Ramos (cell line): ENCODE measurements at regions not wholly inside any gene's neighbourhood (a gene's known extent, or its start where the extent isn't known, plus 50 kb on each side); places are given as distances from the start of the nearest gene placed in this dataset.

Experiments
- in situ Hi-C: fragments of 300-500 bp; cut with MboI; formaldehyde crosslinking; loops from one replicate; pipeline ENCODE4 v1.14.3; 2022; ENCODE audit warnings: low sequenced_read_pairs; ENCODE audit not compliant: unreplicated experiment

DNA sequence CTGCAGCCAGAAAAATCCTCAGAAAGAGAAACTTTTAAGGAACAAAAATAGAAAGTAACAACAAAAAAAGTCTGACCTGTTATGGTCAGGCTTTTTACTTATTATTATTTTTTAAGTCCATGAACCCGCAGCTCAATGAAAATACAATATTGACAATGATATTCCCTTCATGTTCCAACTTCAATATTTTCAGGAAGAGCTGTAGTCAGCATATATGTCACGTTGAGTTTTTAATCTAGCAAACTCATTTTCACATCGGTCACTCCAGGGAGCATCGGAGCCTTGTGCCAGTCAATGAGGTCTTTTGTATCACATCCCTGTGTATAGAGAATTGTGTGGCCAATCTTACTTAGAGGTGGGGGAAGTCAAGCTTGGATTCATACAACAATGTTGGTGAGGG lies 568.4 kb upstream of the GCFC2 start:
- in situ Hi-C loops, result no loop called here

DNA sequence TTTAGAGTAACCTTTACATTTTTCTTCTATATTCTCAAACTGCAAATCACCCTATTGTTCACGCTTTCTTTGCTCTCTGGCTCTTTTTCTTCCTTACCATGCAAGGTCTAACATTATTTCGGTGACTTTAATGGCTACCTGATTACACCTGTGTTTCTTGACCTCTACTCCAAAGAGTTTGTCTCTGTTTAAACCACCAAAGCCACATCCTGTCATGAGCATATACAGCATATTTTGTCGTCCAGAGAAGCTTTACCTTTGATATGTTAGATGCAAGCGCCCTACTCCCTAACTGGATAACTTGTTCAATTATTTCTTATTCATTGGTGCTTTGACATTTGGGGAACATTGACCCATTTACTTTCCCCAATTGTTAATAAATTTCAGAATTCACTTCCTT lies 565.1 kb upstream of the GCFC2 start:
- in situ Hi-C loops, result no loop called here

DNA sequence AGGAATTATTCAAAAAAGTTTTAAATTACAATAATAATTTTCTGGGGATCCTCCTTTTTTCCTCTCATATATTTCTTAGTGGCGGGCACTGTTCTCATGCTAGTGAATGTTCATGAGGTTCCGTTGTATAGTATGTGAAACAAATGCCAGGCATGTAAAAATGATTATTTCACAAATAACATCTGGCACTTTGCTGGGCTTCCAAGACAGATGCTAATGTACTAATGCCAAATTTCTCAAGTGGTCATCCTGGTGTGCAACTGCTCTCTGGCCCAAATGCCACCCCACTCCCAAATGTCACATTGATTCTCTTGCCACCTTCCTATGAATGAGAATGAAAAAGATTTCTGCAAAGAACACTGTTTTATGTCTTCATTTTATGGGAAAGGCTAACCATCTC lies 564.0 kb upstream of the GCFC2 start:
- in situ Hi-C loops, result no loop called here

DNA sequence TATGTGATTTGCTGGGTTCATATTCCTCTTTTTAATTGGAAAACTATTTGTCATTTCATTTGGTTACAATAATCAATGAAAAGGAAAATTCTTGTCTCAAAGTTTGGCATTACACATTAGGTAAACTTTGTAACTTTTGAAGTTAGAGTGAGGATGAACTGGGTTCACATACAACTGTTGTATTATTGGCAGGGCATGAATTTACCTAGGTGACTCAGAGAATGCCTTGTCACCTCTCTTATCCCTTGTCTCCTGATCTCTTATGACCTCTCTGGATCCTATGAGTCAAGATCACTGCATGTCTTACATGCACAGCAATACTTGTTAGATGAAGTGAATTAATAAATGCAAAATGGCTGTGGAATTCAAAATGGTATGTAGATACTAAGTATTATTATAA lies 563.4 kb upstream of the GCFC2 start:
- in situ Hi-C loops, result no loop called here

DNA sequence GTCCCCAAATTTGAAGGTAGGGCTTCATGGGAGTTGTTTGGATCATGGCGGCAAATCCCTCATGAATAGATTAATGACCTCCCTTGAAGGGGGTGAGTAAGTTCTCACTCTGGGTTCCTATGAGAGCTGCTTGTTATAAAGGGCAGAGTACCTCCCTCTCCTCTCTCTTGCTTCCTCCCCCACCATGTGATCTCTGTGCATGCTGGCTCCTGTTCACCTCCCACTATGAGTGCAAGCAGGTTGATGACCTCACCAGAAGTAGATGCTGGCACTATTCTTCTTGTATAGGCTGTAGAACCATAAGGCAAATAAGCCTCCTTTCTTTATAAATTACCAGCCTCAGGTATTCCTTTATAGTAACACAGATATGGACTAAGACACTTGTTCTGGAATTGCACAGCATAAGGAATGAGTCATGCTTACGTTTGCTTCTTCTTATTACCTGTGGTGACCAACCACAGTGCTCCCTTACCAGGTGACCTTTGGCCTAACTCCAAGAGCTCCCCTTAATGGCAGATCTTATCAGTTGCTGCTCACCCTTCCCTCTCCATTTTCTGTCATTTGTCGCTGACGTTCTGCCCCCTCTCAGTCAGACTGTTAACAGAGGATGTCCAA lies 559.5 kb upstream of the GCFC2 start:
- in situ Hi-C loops, result no loop called here

DNA sequence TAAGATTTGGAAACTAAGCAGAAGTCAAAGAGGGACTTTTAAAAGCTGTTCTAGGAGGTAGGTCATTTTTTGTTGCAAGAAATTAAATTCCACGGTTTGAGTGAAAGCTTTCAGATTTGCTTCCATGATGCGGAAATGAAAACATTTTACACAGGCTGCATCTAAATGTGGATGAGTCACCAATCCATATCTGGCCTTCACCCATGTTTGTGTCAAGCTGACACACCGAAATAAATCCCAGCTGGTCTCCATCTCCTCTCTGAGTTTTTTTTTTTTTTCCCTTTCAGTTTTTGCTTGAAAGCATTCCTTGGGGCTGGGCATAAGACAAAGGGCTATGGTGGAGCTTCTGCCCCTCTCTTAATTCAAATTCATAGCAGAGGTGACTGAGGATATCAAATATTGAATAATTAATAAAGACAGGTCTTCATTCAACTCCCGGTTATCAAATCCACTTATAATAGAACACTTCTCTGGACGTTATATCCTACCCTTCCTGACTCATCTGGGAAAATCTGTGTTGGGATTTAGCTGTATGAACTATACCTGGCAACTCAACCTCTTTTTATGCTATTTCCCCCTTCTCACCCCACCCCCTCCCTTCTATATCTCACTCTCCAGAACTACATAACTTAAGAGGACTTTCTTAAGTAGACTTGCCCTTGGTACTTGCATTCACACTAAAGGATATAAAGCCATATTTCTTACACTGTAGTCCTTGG lies 558.3 kb upstream of the GCFC2 start:
- in situ Hi-C loops, result no loop called here

DNA sequence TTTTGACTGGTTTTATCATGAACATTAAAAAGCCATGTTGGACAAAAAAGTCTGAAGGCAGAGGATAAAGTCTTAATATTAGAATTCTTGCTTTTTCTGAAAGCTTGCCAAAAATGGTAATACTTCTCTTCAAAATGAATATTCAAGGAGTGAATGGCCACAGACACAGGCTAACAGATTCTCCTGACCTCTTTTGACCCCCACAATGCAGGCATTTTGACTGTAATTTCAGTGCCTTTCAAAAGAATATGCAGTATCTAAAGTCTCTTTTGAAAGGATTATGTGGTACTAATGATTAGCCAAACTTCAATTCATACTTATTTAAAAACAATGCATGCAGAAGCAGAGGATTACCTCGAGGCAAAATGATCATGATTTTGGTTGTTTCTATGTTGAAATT lies 557.8 kb upstream of the GCFC2 start:
- in situ Hi-C loops, result no loop called here

DNA sequence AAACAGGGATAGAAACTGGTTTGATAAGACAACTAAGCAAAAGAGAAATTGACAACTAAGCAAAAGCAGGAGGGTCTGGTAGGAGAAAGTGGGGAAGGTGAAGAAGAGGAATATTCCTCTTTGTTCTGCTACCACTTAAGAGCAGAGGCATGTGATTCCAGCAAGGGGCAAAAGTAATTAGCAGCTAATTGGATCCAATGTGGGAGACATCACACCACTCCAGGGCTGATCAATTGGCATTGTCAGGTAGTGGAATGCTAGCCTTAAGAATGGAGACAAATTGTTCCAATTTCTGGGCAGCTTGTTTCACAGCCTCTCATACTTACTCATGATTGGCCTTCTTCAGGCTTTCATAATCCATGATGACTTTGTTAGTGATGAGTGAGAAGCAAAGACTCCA lies 547.1 kb upstream of the GCFC2 start:
- in situ Hi-C loops, result no loop called here

DNA sequence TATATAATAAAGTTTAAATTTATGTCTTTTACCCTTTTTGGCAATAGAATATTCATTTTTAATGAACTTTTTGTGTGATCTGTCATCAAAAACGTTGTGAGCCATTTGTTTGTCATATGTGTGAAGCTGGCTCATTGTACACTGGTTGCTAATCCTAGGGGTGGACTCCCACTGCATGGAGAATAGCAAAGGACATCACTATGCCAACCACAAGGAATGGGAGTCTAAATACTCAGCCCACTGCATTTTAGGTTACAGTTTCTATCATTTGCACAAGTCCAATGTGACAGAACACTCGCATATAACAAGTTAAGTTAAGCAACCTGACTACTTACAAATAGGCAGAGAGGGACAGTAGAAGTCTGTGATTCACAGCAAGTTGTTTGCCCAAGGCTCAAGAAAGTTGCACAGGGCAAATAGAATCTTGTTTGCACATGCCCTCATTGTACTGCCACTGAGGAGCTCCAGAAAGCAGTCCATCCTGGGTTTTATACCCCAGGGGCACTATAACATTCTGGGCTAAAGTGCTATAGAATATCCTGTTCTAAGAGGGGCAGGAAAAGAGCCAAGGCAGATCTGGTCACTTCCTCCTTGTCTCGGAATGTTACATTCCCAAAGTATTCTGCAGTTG lies 545.9 kb upstream of the GCFC2 start:
- in situ Hi-C loops, result no loop called here

DNA sequence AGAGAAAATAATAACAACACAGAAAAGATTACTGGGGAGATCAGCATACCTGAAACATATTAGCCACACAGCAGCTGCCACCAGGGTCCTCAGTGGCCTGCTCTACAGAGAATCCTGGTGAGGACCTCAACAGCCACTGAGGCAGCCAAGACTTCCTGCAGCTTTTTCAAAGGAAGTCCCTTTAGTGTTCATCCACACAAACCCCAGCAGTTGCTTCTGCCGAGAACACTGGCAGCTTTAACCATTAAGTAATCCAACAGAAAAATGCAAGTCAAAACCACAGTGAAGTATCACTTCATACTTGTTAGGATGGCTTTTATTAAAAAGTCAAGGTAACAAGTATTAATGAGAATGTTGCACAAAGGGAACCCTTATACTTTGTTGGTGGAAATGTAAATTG lies 542.0 kb upstream of the GCFC2 start:
- in situ Hi-C loops, result no loop called here

DNA sequence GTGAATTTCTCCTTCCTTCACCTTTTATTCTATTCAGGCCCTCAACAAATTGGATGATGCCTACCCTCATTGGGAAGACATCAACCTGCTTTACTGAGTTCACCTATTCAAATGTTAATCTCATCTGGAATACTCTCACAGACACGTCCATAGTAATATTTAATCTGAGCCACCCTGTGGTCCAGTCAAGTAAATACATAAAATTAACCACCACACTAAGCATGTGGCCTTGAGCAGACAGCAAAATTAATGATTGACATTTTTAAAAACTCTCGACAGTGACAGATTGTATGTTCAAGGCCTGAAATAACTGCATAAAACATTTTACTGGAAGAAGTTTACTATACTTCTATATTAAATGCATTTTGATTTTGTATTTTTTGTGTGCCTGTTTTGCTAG lies 540.6 kb upstream of the GCFC2 start:
- in situ Hi-C loops, result no loop called here

DNA sequence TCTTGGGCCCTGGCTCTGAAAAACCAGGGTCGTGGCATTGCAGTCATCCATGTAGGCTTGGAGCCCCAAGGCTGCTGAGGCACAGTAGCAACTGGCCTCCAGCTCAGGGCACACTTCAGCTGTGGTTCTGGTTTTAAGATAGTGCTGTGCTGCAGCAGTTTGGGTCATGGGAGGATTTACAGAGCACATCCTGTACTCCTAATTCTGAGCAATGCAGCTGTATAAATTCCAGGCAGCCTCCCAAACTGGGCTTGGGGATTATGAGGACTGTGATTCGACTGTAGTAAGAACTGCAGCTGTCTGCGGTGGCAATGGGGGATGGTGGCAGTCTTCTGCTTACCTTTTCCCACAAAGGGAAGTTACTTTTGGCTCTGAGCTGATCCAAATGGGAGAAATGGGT lies 536.3 kb upstream of the GCFC2 start:
- in situ Hi-C loops, result no loop called here

DNA sequence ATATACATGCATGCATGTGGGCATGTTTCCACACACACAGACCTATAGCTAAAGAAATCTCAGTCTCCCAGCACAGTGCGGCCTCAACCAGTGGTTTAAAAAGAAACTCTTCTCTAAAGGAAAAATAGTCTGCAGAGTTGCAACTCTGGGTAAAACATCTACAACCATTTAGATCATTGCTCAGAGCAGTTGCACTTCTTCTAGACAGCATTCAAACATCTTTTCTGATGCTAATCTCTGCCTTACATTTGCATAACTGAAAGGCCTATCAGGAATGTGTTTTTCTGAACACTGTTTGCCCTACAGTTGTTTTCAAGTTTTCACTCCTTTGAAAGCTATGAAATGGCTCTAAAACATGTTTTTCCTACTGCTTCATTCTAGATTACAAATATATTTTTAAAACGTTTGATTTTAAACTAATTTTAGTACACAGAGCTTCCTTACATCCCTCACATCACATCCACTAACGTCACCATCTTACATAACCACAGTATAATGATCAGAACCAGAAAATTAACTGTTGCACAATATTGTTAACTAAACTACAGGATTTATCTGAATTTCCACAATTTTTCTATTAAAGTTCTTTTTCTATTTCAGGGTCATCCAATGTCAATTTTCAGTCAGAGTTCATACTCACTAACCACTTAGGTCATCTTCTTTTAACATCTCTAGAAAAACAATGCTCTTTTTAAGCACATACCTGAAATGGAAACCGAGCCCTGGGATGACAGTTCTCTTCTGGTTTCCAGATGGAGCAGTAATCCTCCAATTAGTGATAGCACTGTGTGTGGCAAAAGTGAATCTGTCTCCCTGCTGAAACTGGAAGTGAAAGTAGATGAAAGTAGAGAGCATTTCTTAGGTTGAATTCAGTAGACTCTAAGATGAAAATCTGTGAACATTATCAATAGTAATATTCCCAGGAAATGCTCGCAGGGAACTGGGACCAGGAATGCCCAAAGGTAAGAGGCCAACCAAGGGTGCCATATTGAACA lies 501.6 kb upstream of the GCFC2 start:
- in situ Hi-C loops, result no loop called here

DNA sequence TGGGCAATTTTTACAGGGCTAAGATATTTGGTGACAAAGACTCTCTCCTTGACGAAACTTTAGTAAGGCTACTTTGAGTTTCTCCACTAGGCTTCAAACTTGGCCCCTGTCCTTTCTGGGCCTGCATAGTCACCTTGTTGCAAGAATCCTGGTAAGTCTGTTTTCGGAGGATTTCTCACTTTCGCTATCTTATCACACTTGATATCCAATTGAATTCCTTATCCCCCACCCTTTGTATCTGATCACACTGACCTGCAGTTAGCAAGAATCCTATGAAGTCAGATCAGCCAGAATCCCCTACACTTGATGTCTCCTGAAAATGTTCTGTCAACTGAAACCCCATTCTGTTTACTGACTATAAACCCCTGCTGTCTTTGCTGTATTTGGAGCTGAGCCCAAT lies 499.8 kb upstream of the GCFC2 start:
- in situ Hi-C loops, result no loop called here

DNA sequence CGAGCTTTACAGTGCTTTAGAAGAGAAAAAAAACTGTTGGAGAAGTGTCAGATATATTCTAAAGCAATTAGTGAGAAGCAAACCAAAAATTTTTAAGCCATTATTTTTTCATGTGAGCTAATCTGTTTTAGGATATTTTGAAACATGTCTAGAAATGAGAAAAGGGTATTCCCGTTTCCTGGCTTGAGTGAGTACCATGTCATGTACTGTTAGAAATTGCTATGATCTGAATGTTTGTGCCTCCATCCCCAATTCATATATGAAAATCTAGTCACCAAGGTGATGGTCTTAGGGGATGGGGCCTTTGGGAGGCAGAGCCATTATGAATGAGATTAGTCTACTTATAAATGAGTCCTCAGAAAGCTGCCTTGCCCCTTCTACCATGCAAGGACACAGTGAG lies 493.3 kb upstream of the GCFC2 start:
- in situ Hi-C loops, result no loop called here

DNA sequence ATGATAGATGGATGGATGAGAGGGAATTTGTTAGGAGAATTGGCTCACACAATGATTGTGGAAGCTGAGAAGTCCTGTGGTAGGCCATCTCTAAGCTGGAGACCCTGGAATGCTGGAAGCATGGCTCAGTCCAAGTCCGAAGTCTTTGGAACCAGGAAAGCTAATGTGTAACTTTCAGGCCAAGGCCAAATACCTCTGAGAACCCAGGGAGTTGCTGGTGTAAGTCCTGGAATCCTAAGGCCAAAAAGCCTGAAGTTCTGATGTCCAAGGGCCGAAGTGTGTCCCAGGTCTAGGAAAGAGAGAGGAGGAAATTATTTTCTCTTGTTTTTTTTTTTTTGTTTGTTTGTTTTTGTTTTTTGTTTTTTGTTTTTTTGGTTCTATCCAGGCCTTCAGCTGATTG lies 492.2 kb upstream of the GCFC2 start:
- in situ Hi-C loops, result no loop called here

DNA sequence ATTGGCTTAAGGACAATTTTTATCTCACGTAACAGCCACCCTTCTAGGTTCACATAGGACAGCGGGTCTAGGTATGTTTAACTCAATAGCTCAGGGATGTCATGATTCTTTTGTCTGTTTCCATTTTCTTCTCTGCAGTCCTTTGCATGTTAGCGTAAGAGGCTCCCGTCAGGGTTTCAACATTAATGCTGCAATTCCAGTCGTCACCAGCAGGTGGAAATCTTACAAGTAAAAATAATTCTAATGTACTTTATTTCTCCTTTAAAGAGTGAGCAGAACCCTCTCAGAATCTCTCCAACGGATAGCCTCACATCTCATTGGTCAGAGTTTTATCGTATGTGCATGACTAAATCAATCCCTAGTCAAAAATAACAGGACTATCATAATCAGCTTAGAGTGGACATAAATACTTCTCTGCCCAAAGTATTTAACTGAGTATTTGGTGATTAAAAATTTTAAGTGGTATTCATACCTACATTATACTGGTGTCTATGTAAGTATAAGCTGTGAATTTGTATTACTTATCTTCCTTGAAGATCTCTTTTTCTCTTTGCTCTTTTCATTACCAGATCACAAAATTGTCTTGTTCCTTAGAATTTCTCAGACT lies 487.2 kb upstream of the GCFC2 start:
- in situ Hi-C loops, result loop anchor here (25.0 kb wide), 1 partner anchor 389 kb away; no protein-coding TSS in a partner anchor

DNA sequence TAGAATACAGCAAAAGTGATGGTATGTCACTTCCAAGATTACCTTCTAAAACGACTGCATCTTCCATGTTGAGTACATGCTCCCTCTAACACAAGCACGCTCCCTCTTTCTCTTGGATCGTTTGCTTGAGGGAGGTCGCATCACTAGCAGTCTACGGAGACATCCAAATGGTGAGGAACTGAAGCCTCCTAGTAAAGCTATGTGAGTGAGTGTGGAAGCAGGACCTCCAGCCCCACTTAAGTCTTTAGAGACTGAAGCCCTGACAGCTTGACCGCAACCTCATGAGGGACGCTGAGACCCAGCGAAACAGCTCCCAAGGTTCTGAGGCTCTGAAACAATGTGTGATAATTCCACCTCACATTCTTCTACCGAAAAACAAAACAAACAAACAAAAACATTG lies 486.7 kb upstream of the GCFC2 start:
- in situ Hi-C loops, result loop anchor here (25.0 kb wide), 1 partner anchor 390 kb away; no protein-coding TSS in a partner anchor

DNA sequence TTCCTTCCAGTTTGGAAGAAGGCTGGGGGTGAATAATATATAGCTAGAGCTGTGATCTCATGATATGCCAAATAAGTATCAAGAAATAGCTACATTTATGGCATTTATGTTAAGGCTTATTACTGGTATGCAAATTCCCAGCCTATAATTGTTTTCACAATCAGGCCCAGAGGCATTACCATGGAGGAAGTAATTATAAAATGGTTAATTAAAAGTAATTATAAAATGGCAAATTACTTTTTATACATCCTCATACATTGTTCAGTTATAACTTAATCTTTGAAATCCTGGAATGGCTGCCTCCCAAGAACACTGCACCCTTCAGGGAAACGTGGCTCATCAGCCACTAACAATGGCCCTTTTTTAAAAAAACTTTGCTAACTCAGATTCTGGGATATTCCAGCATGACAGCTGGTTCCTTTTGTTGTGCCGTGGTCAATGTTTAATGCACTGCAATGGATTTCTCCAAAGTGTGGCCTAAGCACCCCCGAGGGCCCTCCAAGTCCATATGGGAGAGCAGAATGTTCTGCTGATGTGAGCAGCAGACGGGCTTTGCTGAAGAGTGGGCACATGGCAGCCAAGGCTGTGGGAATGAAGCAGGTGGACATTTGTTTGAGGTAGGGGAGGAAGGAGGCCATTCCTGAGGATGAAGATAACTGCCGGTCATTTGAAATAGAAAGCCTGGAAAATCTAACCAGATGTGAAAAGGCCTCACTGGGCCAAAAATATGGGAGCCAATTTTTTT lies 483.5 kb upstream of the GCFC2 start:
- in situ Hi-C loops, result loop anchor here (25.0 kb wide), 1 partner anchor 393 kb away; no protein-coding TSS in a partner anchor
